ENCODE measurements at regions not wholly inside any gene's neighbourhood (a gene's known extent, or its start where the extent isn't known, plus 50 kb on each side); places are given as distances from the start of the nearest gene placed in this dataset.

GRCh38 chr3:176776622-176777175, 420.6 kb downstream of the TBL1XR1 start:
- no peak overlapping the region for H2BK15ac ChIP-seq (ENCODE audit: low read depth, low read length)
- H4K91ac ChIP-seq (ENCODE audit: insufficient read length, low read depth, low read length), result no peak overlapping the region
- DNase-seq, result no peak
- no peak overlapping the region for H3K4me2 ChIP-seq (ENCODE audit: insufficient read depth, insufficient read length, low read length)
- no peak for TF ChIP-seq CTCF (conservative IDR thresholded peaks at IDR 0.05)
- no peak overlapping the region for H2AFZ ChIP-seq (ENCODE audit: low read length)
- no peak overlapping the region for H4K5ac ChIP-seq (ENCODE audit: insufficient read length, low read depth, low read length)
- Mint-ChIP-seq H3K4me1 (peaks cover 12 to 14% of the 10 kb centered on the region in 2 experiments), H3K27me3 (ENCODE audit: low read depth) (no peaks in the 10 kb centered on the region), H3K36me3 (ENCODE audit: insufficient read depth in 1 of 3, low read depth in 3 of 3) (peaks cover 16 to 30% (median 20%) of the 10 kb centered on the region in 3 experiments), H3K4me3 (no peak overlapping the region), H3K27ac (no peak overlapping the region), H3K9me3 (peaks cover 26 to 27% of the 10 kb centered on the region in 2 experiments)
- H3K18ac ChIP-seq (ENCODE audit: insufficient read length, low read depth, low read length), result no peak overlapping the region
- WGBS (ENCODE audit: extremely low coverage, insufficient read length, low lambda C conversion rate), result no CpG with 5 or more reads among the region's 7 CpGs
- no peak overlapping the region for H4K8ac ChIP-seq (replicated peaks; ENCODE audit: insufficient read length, low read depth, low read length)
- no peaks in the 10 kb centered on the region for H3K23me2 ChIP-seq (ENCODE audit: insufficient read length, low read depth, low read length, poor library complexity, severe bottlenecking)
- H3K27ac ChIP-seq (ENCODE audit: insufficient read length, low read depth, low read length), result no peak overlapping the region
- no peak overlapping the region for H2BK12ac ChIP-seq (ENCODE audit: insufficient read length, low read depth, low read length)
- no peak overlapping the region for H3T11ph ChIP-seq (ENCODE audit: low read length)
- no peak overlapping the region for H3K9ac ChIP-seq (ENCODE audit: extremely low read depth, insufficient read length, low read length)
- H2BK120ac ChIP-seq (ENCODE audit: low read depth, low read length, poor library complexity, severe bottlenecking), result no peak overlapping the region
- H3K14ac ChIP-seq (ENCODE audit: insufficient read depth, low read length), result no peak overlapping the region
- H3K4me1 ChIP-seq (ENCODE audit: insufficient read depth, low read length), result no peaks in the 10 kb centered on the region; the same call in 1 of the 2 replicates
- H3K79me1 ChIP-seq (ENCODE audit: insufficient read depth, low read depth, low read length, poor library complexity, severe bottlenecking), result no peaks in the 10 kb centered on the region
- no peak overlapping the region for H3K4ac ChIP-seq (ENCODE audit: low read depth, low read length)
- H3K27me3 ChIP-seq (ENCODE audit: insufficient read depth, low read length), result no peaks in the 10 kb centered on the region
- no peak overlapping the region for H3K56ac ChIP-seq (ENCODE audit: insufficient read length, low read depth, low read length)
- no peak overlapping the region for H2AK5ac ChIP-seq (ENCODE audit: insufficient read length, low read length)
- no peak overlapping the region for H3K23ac ChIP-seq (ENCODE audit: insufficient read length, low read depth, low read length)
- H3K79me2 ChIP-seq (ENCODE audit: insufficient read depth, low read length), result no peaks in the 10 kb centered on the region
- no peak overlapping the region for H2BK20ac ChIP-seq (ENCODE audit: low read depth, low read length, poor library complexity, severe bottlenecking)
- H3K9me3 ChIP-seq (ENCODE audit: control insufficient read depth, low read depth, low read length), result no peaks in the 10 kb centered on the region
- H4K20me1 ChIP-seq (ENCODE audit: control insufficient read depth, insufficient read depth, insufficient read length), result no peaks in the 10 kb centered on the region
- H2BK5ac ChIP-seq (ENCODE audit: insufficient read length, low read length), result no peak overlapping the region

Data from H9 (cell line).